DND-41 (cell line): ENCODE measurements at regions not wholly inside any gene's neighbourhood (a gene's known extent, or its start where the extent isn't known, plus 50 kb on each side); places are given as distances from the start of the nearest gene placed in this dataset.

Source experiments
- ATAC-seq: fragments of 200-7000 bp; cut with Tn5 transposase; 3 replicates; pipeline ENCODE4 v1.9.1; 2021; ENCODE audit warnings: low read depth; ENCODE audit not compliant: insufficient read depth
- DNase-seq: peaks from one replicate; pipeline ENCODE4 v3.0.0-alpha.2; 2020
- H2AFZ ChIP-seq: 2 replicates; pipeline ENCODE4 v1.6.0; 2012; ENCODE audit warnings: low read depth, low read length
- H3K27ac ChIP-seq: 2 replicates; pipeline ENCODE4 v1.5.1; 2012; ENCODE audit warnings: low read length, inconsistent platforms
- H3K27me3 ChIP-seq: fragments of 200-600 bp; sonication (generic); 2 replicates; pipeline ENCODE4 v1.6.0; 2012; ENCODE audit warnings: low read length, mild to moderate bottlenecking, inconsistent platforms; ENCODE audit not compliant: insufficient read depth, poor library complexity
- H3K36me3 ChIP-seq: 2 replicates; pipeline ENCODE4 v1.5.1; 2012; ENCODE audit warnings: low read length, inconsistent platforms; ENCODE audit not compliant: insufficient read depth
- H3K4me1 ChIP-seq: 2 replicates; pipeline ENCODE4 v1.5.1; 2012; ENCODE audit warnings: mild to moderate bottlenecking, low read length; ENCODE audit not compliant: insufficient read depth
- H3K4me2 ChIP-seq: 2 replicates; pipeline ENCODE4 v1.6.0; 2012; ENCODE audit warnings: mild to moderate bottlenecking, moderate library complexity, low read length, inconsistent platforms; ENCODE audit not compliant: insufficient read depth
- H3K4me3 ChIP-seq, 2 experiments: fragments of 200-600 bp in 1 of 2; shearing (Covaris generic) in 1 of 2; 2 replicates each; pipeline ENCODE4 v1.5.1; 2012 to 2016; ENCODE audit warnings: inconsistent platforms in 2 of 2, low read length in 2 of 2, mild to moderate bottlenecking in 2 of 2, low read depth in 1 of 2, moderate library complexity in 1 of 2
- H3K79me2 ChIP-seq: 2 replicates; pipeline ENCODE4 v1.6.0; 2012; ENCODE audit warnings: low read length, inconsistent platforms; ENCODE audit not compliant: insufficient read depth
- H3K9ac ChIP-seq: 2 replicates; pipeline ENCODE4 v1.6.0; 2012; ENCODE audit warnings: low read depth, mild to moderate bottlenecking, inconsistent platforms, low read length, moderate library complexity
- H3K9me3 ChIP-seq: 2 replicates; pipeline ENCODE4 v1.5.1; 2012; ENCODE audit warnings: low read length, moderate library complexity, mild to moderate bottlenecking, inconsistent platforms; ENCODE audit not compliant: insufficient read depth, severe bottlenecking
- H4K20me1 ChIP-seq: 2 replicates; pipeline ENCODE4 v1.6.0; 2012; ENCODE audit warnings: low read length; ENCODE audit not compliant: insufficient read depth
- EZH2 ChIP-seq: IDR thresholded peaks from 3 replicates; pipeline ENCODE4 v1.6.1; 2012; ENCODE audit warnings: borderline replicate concordance, low read depth, mild to moderate bottlenecking, moderate library complexity, low read length, inconsistent platforms; ENCODE audit not compliant: severe bottlenecking
- TF ChIP-seq, protein P1 (sequence below): IDR thresholded peaks from 2 replicates; pipeline ENCODE4 v1.5.1; 2012; ENCODE audit warnings: borderline replicate concordance, low read length, moderate library complexity, mild to moderate bottlenecking; ENCODE audit not compliant: poor library complexity, severe bottlenecking; ENCODE audit errors: extremely low read depth

- ATAC-seq (no peak), DNase-seq (no peak)
- no peak overlapping the region for H2AFZ ChIP-seq
- no peak overlapping the region for H3K27ac ChIP-seq
- no peak overlapping the region for H3K4me3 ChIP-seq
- H3K4me1 ChIP-seq, result no peaks in the 10 kb centered on the region
- peaks cover 49% of the 10 kb centered on the region for H3K27me3 ChIP-seq
- H3K36me3 ChIP-seq, result no peaks in the 10 kb centered on the region
- TF ChIP-seq, protein P1, sequence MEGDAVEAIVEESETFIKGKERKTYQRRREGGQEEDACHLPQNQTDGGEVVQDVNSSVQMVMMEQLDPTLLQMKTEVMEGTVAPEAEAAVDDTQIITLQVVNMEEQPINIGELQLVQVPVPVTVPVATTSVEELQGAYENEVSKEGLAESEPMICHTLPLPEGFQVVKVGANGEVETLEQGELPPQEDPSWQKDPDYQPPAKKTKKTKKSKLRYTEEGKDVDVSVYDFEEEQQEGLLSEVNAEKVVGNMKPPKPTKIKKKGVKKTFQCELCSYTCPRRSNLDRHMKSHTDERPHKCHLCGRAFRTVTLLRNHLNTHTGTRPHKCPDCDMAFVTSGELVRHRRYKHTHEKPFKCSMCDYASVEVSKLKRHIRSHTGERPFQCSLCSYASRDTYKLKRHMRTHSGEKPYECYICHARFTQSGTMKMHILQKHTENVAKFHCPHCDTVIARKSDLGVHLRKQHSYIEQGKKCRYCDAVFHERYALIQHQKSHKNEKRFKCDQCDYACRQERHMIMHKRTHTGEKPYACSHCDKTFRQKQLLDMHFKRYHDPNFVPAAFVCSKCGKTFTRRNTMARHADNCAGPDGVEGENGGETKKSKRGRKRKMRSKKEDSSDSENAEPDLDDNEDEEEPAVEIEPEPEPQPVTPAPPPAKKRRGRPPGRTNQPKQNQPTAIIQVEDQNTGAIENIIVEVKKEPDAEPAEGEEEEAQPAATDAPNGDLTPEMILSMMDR, result no peak
- TF ChIP-seq EZH2, result no peak
- H3K79me2 ChIP-seq, result no peaks in the 10 kb centered on the region
- no peaks in the 10 kb centered on the region for H3K9me3 ChIP-seq
- H3K9ac ChIP-seq, result no peak overlapping the region
- no peaks in the 10 kb centered on the region; the same call in 1 of the 2 replicates for H4K20me1 ChIP-seq
- H3K4me2 ChIP-seq, result no peak overlapping the region
These were observed 87.9 kb downstream of the DAD1 start for GRCh38 chr14:22500954-22501726.

GRCh38 chr14:22500525-22500924 lies 88.5 kb downstream of the DAD1 start:
- Histone ChIP-seq H3K4me2 (no peak overlapping the region), H2AFZ (no peak overlapping the region), H3K36me3 (no peaks in the 10 kb centered on the region), H3K9ac (no peak overlapping the region), H3K4me3 (no peak overlapping the region), H3K27me3 (peaks cover 48% of the 10 kb centered on the region), H3K4me1 (no peaks in the 10 kb centered on the region), H3K79me2 (no peaks in the 10 kb centered on the region), H4K20me1 (no peaks in the 10 kb centered on the region; the same call in 1 of the 2 replicates), H3K9me3 (no peaks in the 10 kb centered on the region), H3K27ac (no peak overlapping the region)
- no peak for ATAC-seq
- DNase-seq, result no peak
- TF ChIP-seq EZH2, result no peak
- TF ChIP-seq, protein P1, result no peak

- ATAC-seq, result no peak
- Histone ChIP-seq H3K79me2 (no peaks in the 10 kb centered on the region), H3K9ac (no peak overlapping the region)
These were observed 91.3 kb downstream of the DAD1 start for GRCh38 chr14:22497671-22498093.

More at GRCh38 chr14:22497671-22498093, 91.3 kb downstream of the DAD1 start:
- no peak overlapping the region for H2AFZ ChIP-seq
- no peaks in the 10 kb centered on the region for H3K36me3 ChIP-seq
- no peak overlapping the region for H3K4me3 ChIP-seq
- H3K27me3 ChIP-seq, result peaks cover 62% of the 10 kb centered on the region
- H3K9me3 ChIP-seq, result no peaks in the 10 kb centered on the region
- no peak for DNase-seq
- H4K20me1 ChIP-seq, result no peaks in the 10 kb centered on the region; the same call in 1 of the 2 replicates
- H3K4me1 ChIP-seq, result no peaks in the 10 kb centered on the region
- no peak for TF ChIP-seq EZH2
- TF ChIP-seq, protein P1, result no peak
- no peak overlapping the region for H3K27ac ChIP-seq
- no peak overlapping the region for H3K4me2 ChIP-seq
